Gastroesophageal sphincter (tissue), 3 donors: ENCODE measurements at regions not wholly inside any gene's neighbourhood (a gene's known extent, or its start where the extent isn't known, plus 50 kb on each side); places are given as distances from the start of the nearest gene placed in this dataset.

Experiments
- POLR2A ChIP-seq, 2 donors: fragments of 450-650 bp; IDR thresholded peaks; one replicate each; pipeline ENCODE4 v1.6.1; 2017; ENCODE audit warnings: antibody characterized with exemption in 2 of 2, mild to moderate bottlenecking in 2 of 2, moderate library complexity in 1 of 2
- TF ChIP-seq, protein P1 (sequence below), 4 experiments: fragments of 200-600 bp in 2 of 4; fragments of 450-650 bp in 2 of 4; sonication (generic) in 1 of 4; IDR thresholded peaks; one replicate each; pipeline ENCODE4 v1.5.1; 2017 to 2019; ENCODE audit warnings: antibody characterized with exemption in 4 of 4, mild to moderate bottlenecking in 2 of 4, moderate library complexity in 2 of 4

DNA sequence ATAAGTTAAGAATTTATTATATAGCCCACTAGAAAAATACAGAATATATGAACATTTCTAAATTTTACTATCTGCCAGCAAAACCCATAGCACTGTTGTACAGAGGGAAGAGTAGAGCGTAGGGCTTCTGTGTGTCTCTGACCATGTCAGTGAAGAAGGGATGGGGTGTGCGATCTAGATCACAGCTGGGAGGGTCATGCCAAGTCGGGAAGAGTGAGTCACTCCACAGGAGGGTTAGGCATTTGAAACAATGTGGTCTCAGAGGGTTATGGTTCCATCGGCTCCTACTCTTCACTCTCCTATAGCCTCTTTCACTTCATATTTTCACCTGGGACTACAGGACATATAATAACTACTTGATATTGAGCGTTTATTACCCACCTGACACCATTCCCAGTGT is 185.1 kb upstream of the DDHD1 start:
- no peak for TF ChIP-seq POLR2A (IDR thresholded peaks at IDR 0.05)
- TF ChIP-seq, protein P1, sequence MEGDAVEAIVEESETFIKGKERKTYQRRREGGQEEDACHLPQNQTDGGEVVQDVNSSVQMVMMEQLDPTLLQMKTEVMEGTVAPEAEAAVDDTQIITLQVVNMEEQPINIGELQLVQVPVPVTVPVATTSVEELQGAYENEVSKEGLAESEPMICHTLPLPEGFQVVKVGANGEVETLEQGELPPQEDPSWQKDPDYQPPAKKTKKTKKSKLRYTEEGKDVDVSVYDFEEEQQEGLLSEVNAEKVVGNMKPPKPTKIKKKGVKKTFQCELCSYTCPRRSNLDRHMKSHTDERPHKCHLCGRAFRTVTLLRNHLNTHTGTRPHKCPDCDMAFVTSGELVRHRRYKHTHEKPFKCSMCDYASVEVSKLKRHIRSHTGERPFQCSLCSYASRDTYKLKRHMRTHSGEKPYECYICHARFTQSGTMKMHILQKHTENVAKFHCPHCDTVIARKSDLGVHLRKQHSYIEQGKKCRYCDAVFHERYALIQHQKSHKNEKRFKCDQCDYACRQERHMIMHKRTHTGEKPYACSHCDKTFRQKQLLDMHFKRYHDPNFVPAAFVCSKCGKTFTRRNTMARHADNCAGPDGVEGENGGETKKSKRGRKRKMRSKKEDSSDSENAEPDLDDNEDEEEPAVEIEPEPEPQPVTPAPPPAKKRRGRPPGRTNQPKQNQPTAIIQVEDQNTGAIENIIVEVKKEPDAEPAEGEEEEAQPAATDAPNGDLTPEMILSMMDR (IDR thresholded peaks at IDR 0.05): no peak
